ENCODE measurements at regions not wholly inside any gene's neighbourhood (a gene's known extent, or its start where the extent isn't known, plus 50 kb on each side); places are given as distances from the start of the nearest gene placed in this dataset.

- no peak for DNase-seq (ENCODE audit: low spot score)
Observed at GRCh38 chr10:81021428-81022129, 483.9 kb downstream of the SH2D4B start.

- DNase-seq (ENCODE audit: low spot score): no peak
Observed at GRCh38 chr10:81026591-81026990, 488.9 kb downstream of the SH2D4B start.

GRCh38 chr10:81027223-81027622 lies 489.5 kb downstream of the SH2D4B start:
- no peak for DNase-seq (ENCODE audit: low spot score)

GRCh38 chr10:81027706-81028105 lies 490.0 kb downstream of the SH2D4B start:
- no peak for DNase-seq (ENCODE audit: low spot score)

GRCh38 chr10:81031774-81032173 lies 494.1 kb downstream of the SH2D4B start:
- DNase-seq (ENCODE audit: low spot score): no peak

- no peak for DNase-seq (ENCODE audit: low spot score)
Observed at GRCh38 chr10:81034383-81034782, 496.7 kb downstream of the SH2D4B start.

- DNase-seq (ENCODE audit: low spot score): no peak
Observed at GRCh38 chr10:81036257-81036656, 498.6 kb downstream of the SH2D4B start.

- DNase-seq (ENCODE audit: low spot score): no peak
Observed at GRCh38 chr10:81040031-81040430, 502.3 kb downstream of the SH2D4B start.

- no peak for DNase-seq (ENCODE audit: low spot score)
Observed at GRCh38 chr10:81040940-81041339, 503.2 kb downstream of the SH2D4B start.

GRCh38 chr10:81042647-81043046 lies 504.9 kb downstream of the SH2D4B start:
- DNase-seq (ENCODE audit: low spot score): no peak

- no peak for DNase-seq (ENCODE audit: low spot score)
Observed at GRCh38 chr10:81065474-81065873, 527.8 kb downstream of the SH2D4B start.

- no peak for DNase-seq (ENCODE audit: low spot score)
Observed at GRCh38 chr10:81068460-81068859, 530.8 kb downstream of the SH2D4B start.

- DNase-seq (ENCODE audit: low spot score): no peak
Observed at GRCh38 chr10:81071087-81071796, 533.5 kb downstream of the SH2D4B start.

GRCh38 chr10:81073155-81073554 lies 535.5 kb downstream of the SH2D4B start:
- no peak for DNase-seq (ENCODE audit: low spot score)

GRCh38 chr10:81081887-81082620 lies 544.4 kb downstream of the SH2D4B start:
- peak; percentile 43 for DNase-seq (ENCODE audit: low spot score)

- DNase-seq (ENCODE audit: low spot score): no peak
Observed at GRCh38 chr10:81082621-81083376, 545.1 kb downstream of the SH2D4B start.

GRCh38 chr10:81093056-81093455 lies 555.4 kb downstream of the SH2D4B start:
- no peak for DNase-seq (ENCODE audit: low spot score)

- no peak for DNase-seq (ENCODE audit: low spot score)
Observed at GRCh38 chr10:81095238-81095637, 557.5 kb downstream of the SH2D4B start.

GRCh38 chr10:81096558-81096957 lies 558.9 kb downstream of the SH2D4B start:
- DNase-seq (ENCODE audit: low spot score): peak; percentile 42

- no peak for DNase-seq (ENCODE audit: low spot score)
Observed at GRCh38 chr10:81101062-81101461, 563.4 kb downstream of the SH2D4B start.

GRCh38 chr10:81104494-81104893 lies 566.8 kb downstream of the SH2D4B start:
- no peak for DNase-seq (ENCODE audit: low spot score)

- peak; percentile 27 for DNase-seq (ENCODE audit: low spot score)
Observed at GRCh38 chr10:81108516-81109199, 571.0 kb downstream of the SH2D4B start.
